Suprapubic skin (tissue), 4 donors: ENCODE measurements at regions not wholly inside any gene's neighbourhood (a gene's known extent, or its start where the extent isn't known, plus 50 kb on each side); places are given as distances from the start of the nearest gene placed in this dataset.

Experiments used
- DNase-seq, 2 donors: peaks; one replicate each; pipeline ENCODE4 v3.0.0-alpha.2; 2019; ENCODE audit warnings: low spot score in 2 of 2
- H3K27ac ChIP-seq: fragments of 200-600 bp; sonication (generic); one replicate; pipeline ENCODE4 v1.5.1; 2019
- H3K27me3 ChIP-seq: fragments of 200-600 bp; sonication (generic); one replicate; pipeline ENCODE4 v1.5.1; 2019
- H3K36me3 ChIP-seq: fragments of 200-600 bp; sonication (generic); one replicate; pipeline ENCODE4 v1.5.1; 2019
- H3K4me1 ChIP-seq: fragments of 200-600 bp; sonication (generic); one replicate; pipeline ENCODE4 v1.5.1; 2019
- H3K4me3 ChIP-seq: fragments of 200-600 bp; sonication (generic); one replicate; pipeline ENCODE4 v1.5.1; 2019; ENCODE audit warnings: mild to moderate bottlenecking
- H3K9me3 ChIP-seq: fragments of 200-600 bp; sonication (generic); one replicate; pipeline ENCODE4 v1.5.1; 2019
- EP300 ChIP-seq: sonication (generic); formaldehyde crosslinking; IDR thresholded peaks from one replicate; pipeline ENCODE4 v1.6.1; 2017; ENCODE audit warnings: antibody characterized with exemption
- POLR2A ChIP-seq, 2 donors: fragments of 450-650 bp; IDR thresholded peaks; one replicate each; pipeline ENCODE4 v1.6.1; 2017; ENCODE audit warnings: antibody characterized with exemption in 2 of 2, mild to moderate bottlenecking in 2 of 2, moderate library complexity in 2 of 2
- POLR2AphosphoS5 ChIP-seq, 3 donors: sonication (generic); formaldehyde crosslinking; IDR thresholded peaks; one replicate each; pipeline ENCODE4 v1.6.1; 2017; ENCODE audit warnings: antibody characterized with exemption in 3 of 3
- WGBS: methylation state at CpG from one replicate; pipeline ENCODE4 v1.1.5; 2018; 5-methylcytosine and 5-hydroxymethylcytosine counted together
- TF ChIP-seq, protein P1 (sequence below), 2 donors: fragments of 200-600 bp in 1 of 2; fragments of 450-650 bp in 1 of 2; sonication (generic) in 1 of 2; IDR thresholded peaks; one replicate each; pipeline ENCODE4 v1.5.1; 2016 to 2019; ENCODE audit warnings: antibody characterized with exemption in 2 of 2, mild to moderate bottlenecking in 1 of 2, moderate library complexity in 1 of 2

DNA sequence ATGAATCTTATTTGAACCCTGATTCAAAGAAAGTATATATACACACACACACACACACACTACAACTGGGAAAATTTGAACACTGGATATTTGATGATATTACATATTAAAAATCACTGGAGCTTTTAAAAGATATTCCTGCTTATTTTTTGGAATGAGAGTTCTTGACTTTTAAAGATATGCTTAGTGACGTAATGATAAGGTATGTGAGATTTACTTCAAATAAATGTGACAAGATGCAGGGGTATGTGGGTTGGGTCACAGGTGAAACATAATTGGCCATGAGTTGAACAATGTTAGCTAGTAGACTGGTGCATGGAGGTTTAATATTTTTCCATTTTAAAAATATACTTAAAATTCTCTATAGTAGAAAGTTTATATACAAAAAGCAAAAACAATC, 258.6 kb downstream of the CBLN4 start:
- Histone ChIP-seq H3K4me3 (no peak overlapping the region), H3K27ac (no peak overlapping the region), H3K4me1 (no peaks in the 10 kb centered on the region), H3K27me3 (no peaks in the 10 kb centered on the region), H3K9me3 (no peaks in the 10 kb centered on the region), H3K36me3 (no peaks in the 10 kb centered on the region)
- WGBS, result 93% methylated on average over 1 of the region's 1 CpG
- no peak for DNase-seq
- TF ChIP-seq, protein P1, sequence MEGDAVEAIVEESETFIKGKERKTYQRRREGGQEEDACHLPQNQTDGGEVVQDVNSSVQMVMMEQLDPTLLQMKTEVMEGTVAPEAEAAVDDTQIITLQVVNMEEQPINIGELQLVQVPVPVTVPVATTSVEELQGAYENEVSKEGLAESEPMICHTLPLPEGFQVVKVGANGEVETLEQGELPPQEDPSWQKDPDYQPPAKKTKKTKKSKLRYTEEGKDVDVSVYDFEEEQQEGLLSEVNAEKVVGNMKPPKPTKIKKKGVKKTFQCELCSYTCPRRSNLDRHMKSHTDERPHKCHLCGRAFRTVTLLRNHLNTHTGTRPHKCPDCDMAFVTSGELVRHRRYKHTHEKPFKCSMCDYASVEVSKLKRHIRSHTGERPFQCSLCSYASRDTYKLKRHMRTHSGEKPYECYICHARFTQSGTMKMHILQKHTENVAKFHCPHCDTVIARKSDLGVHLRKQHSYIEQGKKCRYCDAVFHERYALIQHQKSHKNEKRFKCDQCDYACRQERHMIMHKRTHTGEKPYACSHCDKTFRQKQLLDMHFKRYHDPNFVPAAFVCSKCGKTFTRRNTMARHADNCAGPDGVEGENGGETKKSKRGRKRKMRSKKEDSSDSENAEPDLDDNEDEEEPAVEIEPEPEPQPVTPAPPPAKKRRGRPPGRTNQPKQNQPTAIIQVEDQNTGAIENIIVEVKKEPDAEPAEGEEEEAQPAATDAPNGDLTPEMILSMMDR (IDR thresholded peaks at IDR 0.05), result no peak
- TF ChIP-seq POLR2AphosphoS5 (IDR thresholded peaks at IDR 0.05) (no peak), POLR2A (IDR thresholded peaks at IDR 0.05) (no peak), EP300 (no peak)

DNA sequence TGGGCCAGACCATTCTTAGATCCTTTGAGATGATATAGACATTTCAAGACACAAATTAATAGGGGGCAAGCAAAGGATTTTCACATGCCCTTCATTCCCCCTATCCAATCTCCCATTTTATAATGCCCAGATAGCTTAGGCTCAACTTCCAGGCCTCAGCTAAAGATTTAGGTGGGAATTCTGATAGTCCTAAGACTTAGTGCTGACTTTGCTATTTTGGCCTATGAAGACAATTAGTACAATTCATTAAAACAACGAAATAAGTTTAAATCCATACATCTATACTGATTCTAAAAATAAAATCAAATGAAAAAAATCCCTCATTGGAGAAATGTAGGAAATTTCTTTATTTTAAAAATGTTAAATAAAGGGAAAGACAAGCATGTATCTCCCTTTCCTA, 259.5 kb downstream of the CBLN4 start:
- Histone ChIP-seq H3K36me3 (no peaks in the 10 kb centered on the region), H3K27ac (no peak overlapping the region), H3K4me3 (no peak overlapping the region), H3K4me1 (no peaks in the 10 kb centered on the region), H3K27me3 (no peaks in the 10 kb centered on the region), H3K9me3 (no peaks in the 10 kb centered on the region)
- DNase-seq, result no peak
- 63% methylated on average over 1 of the region's 1 CpG for WGBS
- TF ChIP-seq EP300, result no peak
- TF ChIP-seq POLR2AphosphoS5 (IDR thresholded peaks at IDR 0.05), result no peak
- TF ChIP-seq, protein P1 (IDR thresholded peaks at IDR 0.05), result no peak
- TF ChIP-seq POLR2A (IDR thresholded peaks at IDR 0.05), result no peak

DNA sequence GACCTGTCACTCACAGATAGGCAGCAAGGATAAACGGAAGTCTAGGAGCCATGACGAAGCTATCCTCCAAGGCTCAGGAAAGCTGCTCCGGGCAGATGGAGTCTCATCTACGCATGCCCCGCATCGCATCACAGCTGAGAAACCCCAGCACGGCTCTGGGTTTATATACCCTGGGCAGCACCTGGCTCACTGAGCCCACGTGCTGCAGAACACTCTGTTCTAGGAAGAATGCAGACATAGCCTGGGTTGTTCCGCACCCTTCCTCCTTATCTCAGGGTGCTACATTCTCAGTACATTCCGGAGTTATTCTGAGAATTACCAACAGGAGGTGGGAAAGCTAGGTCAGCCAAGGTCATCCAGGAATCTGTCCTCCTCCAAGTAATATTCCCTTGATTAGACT, 260.4 kb downstream of the CBLN4 start:
- Histone ChIP-seq H3K27me3 (no peaks in the 10 kb centered on the region), H3K9me3 (no peaks in the 10 kb centered on the region), H3K4me3 (no peak overlapping the region), H3K27ac (no peak overlapping the region), H3K36me3 (no peaks in the 10 kb centered on the region), H3K4me1 (no peaks in the 10 kb centered on the region)
- TF ChIP-seq EP300 (no peak), POLR2AphosphoS5 (IDR thresholded peaks at IDR 0.05) (no peak)
- WGBS, result 92% methylated on average over 9 of the region's 10 CpGs
- no peak for DNase-seq

DNA sequence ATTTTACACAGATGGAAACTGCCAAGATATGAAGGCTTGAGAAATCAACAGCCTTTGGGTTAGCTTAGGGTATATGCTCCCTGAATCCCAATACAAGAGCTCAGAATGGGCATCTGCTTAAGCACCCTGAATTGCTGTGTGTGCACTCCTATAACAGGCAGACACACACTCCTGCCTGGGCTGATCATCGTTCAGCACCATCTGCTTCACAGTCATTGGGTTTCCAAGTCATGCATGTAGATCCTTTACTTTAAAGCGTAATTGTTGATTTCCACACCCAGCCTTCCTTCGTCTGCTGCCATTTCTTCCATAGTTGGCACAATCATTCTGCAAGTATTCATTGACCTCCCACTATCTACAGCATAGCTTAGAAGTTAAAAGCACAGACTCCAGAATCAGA, 263.5 kb downstream of the CBLN4 start:
- H3K4me3 ChIP-seq, result no peak overlapping the region
- H3K4me1 ChIP-seq, result no peaks in the 10 kb centered on the region
- H3K36me3 ChIP-seq, result no peaks in the 10 kb centered on the region
- no peaks in the 10 kb centered on the region for H3K9me3 ChIP-seq
- no peak overlapping the region for H3K27ac ChIP-seq
- no peak for TF ChIP-seq EP300
- DNase-seq, result no peak
- no peaks in the 10 kb centered on the region for H3K27me3 ChIP-seq
- WGBS, result 86% methylated on average over 3 of the region's 3 CpGs

DNA sequence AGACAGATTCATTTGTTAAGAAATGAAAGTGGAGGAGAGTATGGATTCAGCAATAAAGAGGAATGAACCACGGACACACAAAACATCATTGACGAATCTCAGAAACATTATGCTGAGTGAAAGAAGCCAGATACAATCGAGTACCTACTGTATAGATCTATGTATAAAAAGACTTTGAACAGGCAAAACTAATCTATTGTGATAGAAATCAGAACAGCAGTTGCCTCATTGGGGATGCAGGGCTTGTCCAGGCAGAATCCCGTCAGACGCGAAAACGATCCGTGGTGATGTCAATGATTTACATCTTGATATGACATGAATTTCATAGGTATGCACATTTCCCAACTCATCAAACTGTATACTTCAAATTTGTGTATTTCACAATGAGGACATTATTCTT, 265.2 kb downstream of the CBLN4 start:
- H3K36me3 ChIP-seq, result no peaks in the 10 kb centered on the region
- H3K4me1 ChIP-seq, result no peaks in the 10 kb centered on the region
- WGBS, result 51% methylated on average over 8 of the region's 8 CpGs
- TF ChIP-seq POLR2AphosphoS5 (IDR thresholded peaks at IDR 0.05) (no peak), EP300 (no peak), POLR2A (IDR thresholded peaks at IDR 0.05) (no peak)
- TF ChIP-seq, protein P1 (IDR thresholded peaks at IDR 0.05), result no peak
- H3K4me3 ChIP-seq, result no peak overlapping the region
- no peak overlapping the region for H3K27ac ChIP-seq
- no peak for DNase-seq
- peaks cover 5% of the 10 kb centered on the region for H3K27me3 ChIP-seq
- no peaks in the 10 kb centered on the region for H3K9me3 ChIP-seq

DNA sequence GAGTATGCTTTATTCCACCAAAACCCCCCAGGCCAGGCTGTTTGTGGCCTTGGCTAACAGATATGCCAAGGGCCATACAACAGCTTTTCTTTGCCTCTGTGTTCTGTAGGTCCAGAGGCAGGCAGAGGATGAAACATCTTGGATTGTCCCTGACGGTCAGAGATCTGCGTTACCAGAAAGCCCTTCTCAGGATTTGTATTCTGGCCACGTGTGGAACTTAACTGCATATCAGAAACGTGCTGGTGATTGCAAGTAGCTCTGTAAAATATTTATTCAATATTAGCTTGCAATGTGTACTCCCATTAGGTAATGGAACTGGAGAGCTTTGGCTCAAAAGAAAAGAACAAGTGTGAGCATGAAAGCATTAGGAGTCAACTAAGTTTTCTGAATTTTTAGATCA, 275.0 kb downstream of the CBLN4 start:
- WGBS, result 61% methylated on average over 4 of the region's 4 CpGs
- Histone ChIP-seq H3K4me3 (no peak overlapping the region), H3K4me1 (no peaks in the 10 kb centered on the region), H3K27me3 (peaks cover 4% of the 10 kb centered on the region), H3K36me3 (no peaks in the 10 kb centered on the region), H3K27ac (no peak overlapping the region), H3K9me3 (no peaks in the 10 kb centered on the region)
- no peak for TF ChIP-seq EP300
- TF ChIP-seq, protein P1 (IDR thresholded peaks at IDR 0.05), result no peak
- no peak for TF ChIP-seq POLR2A (IDR thresholded peaks at IDR 0.05)
- no peak for TF ChIP-seq POLR2AphosphoS5 (IDR thresholded peaks at IDR 0.05)
- no peak for DNase-seq
